ENCODE measurements at regions not wholly inside any gene's neighbourhood (a gene's known extent, or its start where the extent isn't known, plus 50 kb on each side); places are given as distances from the start of the nearest gene placed in this dataset.
A peak's percentile ranks its signal among the peaks of the same experiment; 100 is the strongest.

DNA sequence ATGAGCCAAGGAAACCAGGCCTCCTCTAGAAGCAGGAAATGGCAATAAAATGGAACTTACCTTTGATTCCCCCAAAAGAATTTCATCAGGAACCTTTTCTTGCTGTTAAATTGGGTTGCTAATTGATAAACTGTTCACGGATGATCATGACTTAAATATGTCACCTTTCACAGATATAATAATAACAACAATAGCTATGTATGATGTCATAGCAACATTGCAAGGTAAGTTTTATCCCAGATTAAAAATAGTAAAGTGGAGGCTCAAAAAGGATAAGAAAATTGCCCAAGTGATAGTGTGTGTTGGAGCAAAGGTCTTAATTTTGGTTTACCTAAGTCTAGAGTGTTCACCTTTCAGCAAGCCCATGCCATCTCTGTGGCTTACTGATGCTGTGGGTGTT is 357.6 kb upstream of the CELF2 start:
- Histone ChIP-seq H3K27ac (ENCODE audit: low read depth in 1 of 2, low read length in 2 of 2) (no peak overlapping the region), H3K9me3 (ENCODE audit: control insufficient read depth in 1 of 2, insufficient read depth in 1 of 2, low read length in 2 of 2) (no peaks in the 10 kb centered on the region), H3K27me3 (ENCODE audit: control insufficient read depth in 1 of 2, insufficient read depth in 2 of 2, low read length in 2 of 2) (peaks cover 0 to 8% of the 10 kb centered on the region in 2 experiments), H3K4me3 (ENCODE audit: low read length) (no peak overlapping the region), H3K36me3 (ENCODE audit: insufficient read depth, low read length) (no peaks in the 10 kb centered on the region), H3K4me1 (ENCODE audit: insufficient read depth, low read length) (no peaks in the 10 kb centered on the region)
- Mint-ChIP-seq H3K27ac (no peak overlapping the region), H3K9me3 (peaks cover 3% of the 10 kb centered on the region), H3K4me3 (no peak overlapping the region), H3K27me3 (peaks cover 19% of the 10 kb centered on the region), H3K4me1 (ENCODE audit: low read depth) (no peaks in the 10 kb centered on the region), H3K36me3 (ENCODE audit: low read depth) (no peaks in the 10 kb centered on the region)
- ATAC-seq (ENCODE audit: poor library complexity) (no peak), DNase-seq (no peak)
- ChIA-PET CTCF (no interaction called here), POLR2A (no interaction called here)
- intact Hi-C loops (cut with DNase I, micrococcal nuclease) = no loop called here
- TF ChIP-seq, protein P1, sequence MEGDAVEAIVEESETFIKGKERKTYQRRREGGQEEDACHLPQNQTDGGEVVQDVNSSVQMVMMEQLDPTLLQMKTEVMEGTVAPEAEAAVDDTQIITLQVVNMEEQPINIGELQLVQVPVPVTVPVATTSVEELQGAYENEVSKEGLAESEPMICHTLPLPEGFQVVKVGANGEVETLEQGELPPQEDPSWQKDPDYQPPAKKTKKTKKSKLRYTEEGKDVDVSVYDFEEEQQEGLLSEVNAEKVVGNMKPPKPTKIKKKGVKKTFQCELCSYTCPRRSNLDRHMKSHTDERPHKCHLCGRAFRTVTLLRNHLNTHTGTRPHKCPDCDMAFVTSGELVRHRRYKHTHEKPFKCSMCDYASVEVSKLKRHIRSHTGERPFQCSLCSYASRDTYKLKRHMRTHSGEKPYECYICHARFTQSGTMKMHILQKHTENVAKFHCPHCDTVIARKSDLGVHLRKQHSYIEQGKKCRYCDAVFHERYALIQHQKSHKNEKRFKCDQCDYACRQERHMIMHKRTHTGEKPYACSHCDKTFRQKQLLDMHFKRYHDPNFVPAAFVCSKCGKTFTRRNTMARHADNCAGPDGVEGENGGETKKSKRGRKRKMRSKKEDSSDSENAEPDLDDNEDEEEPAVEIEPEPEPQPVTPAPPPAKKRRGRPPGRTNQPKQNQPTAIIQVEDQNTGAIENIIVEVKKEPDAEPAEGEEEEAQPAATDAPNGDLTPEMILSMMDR (IDR thresholded peaks at IDR 0.05) = no peak

DNA sequence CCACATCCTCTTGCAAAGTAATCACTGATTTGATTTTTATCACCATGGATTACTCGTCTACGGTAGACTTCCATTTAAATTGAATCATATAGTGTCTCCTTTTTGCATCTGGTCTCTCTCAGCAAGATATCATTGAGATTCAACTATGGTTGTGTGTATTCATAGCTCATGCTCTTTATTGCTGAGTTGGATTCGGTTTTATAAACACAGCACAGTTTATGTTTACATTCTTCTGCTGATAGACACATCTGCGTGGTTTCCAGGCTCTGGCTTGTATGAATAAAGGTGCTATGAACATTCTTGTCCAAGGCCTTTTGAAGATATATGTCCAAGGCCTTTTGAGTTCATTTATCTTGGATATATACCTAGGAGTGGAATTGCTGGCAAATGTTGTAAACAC is 356.5 kb upstream of the CELF2 start:
- H3K36me3 ChIP-seq (ENCODE audit: insufficient read depth, low read length) = no peaks in the 10 kb centered on the region
- DNase-seq = no peak
- H3K36me3 Mint-ChIP-seq (ENCODE audit: low read depth) = no peaks in the 10 kb centered on the region
- peaks cover 25% of the 10 kb centered on the region for H3K27me3 Mint-ChIP-seq
- H3K27ac ChIP-seq (ENCODE audit: low read depth in 1 of 2, low read length in 2 of 2) = no peak overlapping the region
- CTCF ChIA-PET = no interaction called here
- H3K4me1 ChIP-seq (ENCODE audit: insufficient read depth, low read length) = no peaks in the 10 kb centered on the region
- TF ChIP-seq, protein P1 (IDR thresholded peaks at IDR 0.05) = no peak
- ATAC-seq (ENCODE audit: poor library complexity) = no peak
- H3K9me3 ChIP-seq (ENCODE audit: control insufficient read depth in 1 of 2, insufficient read depth in 1 of 2, low read length in 2 of 2) = no peaks in the 10 kb centered on the region
- POLR2A ChIA-PET = no interaction called here
- no peaks in the 10 kb centered on the region for H3K4me1 Mint-ChIP-seq (ENCODE audit: low read depth)
- H3K4me3 Mint-ChIP-seq = no peak overlapping the region
- H3K27me3 ChIP-seq (ENCODE audit: control insufficient read depth in 1 of 2, insufficient read depth in 2 of 2, low read length in 2 of 2) = peaks cover 0 to 8% of the 10 kb centered on the region in 2 experiments
- H3K27ac Mint-ChIP-seq = no peak overlapping the region
- intact Hi-C loops (cut with DNase I, micrococcal nuclease) = no loop called here
- H3K4me3 ChIP-seq (ENCODE audit: low read length) = no peak overlapping the region
- peaks cover 3% of the 10 kb centered on the region for H3K9me3 Mint-ChIP-seq

- no peaks in the 10 kb centered on the region for H3K9me3 ChIP-seq (ENCODE audit: control insufficient read depth in 1 of 2, insufficient read depth in 1 of 2, low read length in 2 of 2)
- no peaks in the 10 kb centered on the region for H3K4me1 ChIP-seq (ENCODE audit: insufficient read depth, low read length)
- no peak overlapping the region for H3K27ac ChIP-seq (ENCODE audit: low read depth in 1 of 2, low read length in 2 of 2)
- intact Hi-C loops (cut with DNase I, micrococcal nuclease) = no loop called here
- H3K36me3 Mint-ChIP-seq (ENCODE audit: low read depth) = no peaks in the 10 kb centered on the region
- no peaks in the 10 kb centered on the region for H3K4me1 Mint-ChIP-seq (ENCODE audit: low read depth)
- no peak overlapping the region for H3K27ac Mint-ChIP-seq
- DNase-seq (peak in 2 of 14 experiments; percentile 2 to 7), ATAC-seq (ENCODE audit: poor library complexity) (no peak)
- no peaks in the 10 kb centered on the region for H3K9me3 Mint-ChIP-seq
- H3K27me3 Mint-ChIP-seq = peaks cover 26% of the 10 kb centered on the region
- ChIA-PET POLR2A (no interaction called here), CTCF (no interaction called here)
- TF ChIP-seq, protein P1 (IDR thresholded peaks at IDR 0.05) = no peak
- H3K27me3 ChIP-seq (ENCODE audit: control insufficient read depth in 1 of 2, insufficient read depth in 2 of 2, low read length in 2 of 2) = peaks cover 0 to 8% of the 10 kb centered on the region in 2 experiments
- H3K4me3 ChIP-seq (ENCODE audit: low read length) = no peak overlapping the region
- no peak overlapping the region for H3K4me3 Mint-ChIP-seq
- H3K36me3 ChIP-seq (ENCODE audit: insufficient read depth, low read length) = no peaks in the 10 kb centered on the region
These were observed 354.8 kb upstream of the CELF2 start for GRCh38 chr10:10662716-10663408.

All from CD4-positive, alpha-beta T cell (primary cell).